ENCODE measurements at regions not wholly inside any gene's neighbourhood (a gene's known extent, or its start where the extent isn't known, plus 50 kb on each side); places are given as distances from the start of the nearest gene placed in this dataset.

DNA sequence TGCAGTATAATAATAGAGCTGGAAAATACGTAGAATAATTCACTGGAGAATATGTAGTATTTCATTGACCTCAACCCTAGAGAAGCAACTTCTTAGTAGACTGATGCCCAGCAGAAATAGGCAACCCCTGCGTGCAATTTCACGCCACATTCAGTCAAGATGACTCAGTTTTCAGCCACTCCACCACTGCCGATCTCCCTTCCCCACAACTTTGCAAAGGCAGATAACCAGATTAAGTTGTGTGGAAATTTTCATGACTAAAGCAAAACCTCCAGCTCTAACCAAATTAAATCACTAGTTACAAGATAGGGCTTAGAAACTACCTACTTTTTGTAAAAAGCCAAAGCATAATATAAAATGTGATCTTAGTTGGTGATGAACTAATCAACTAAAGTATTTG lies 63.3 kb upstream of the STK17B start:
- Histone ChIP-seq H3K36me3 (no peaks in the 10 kb centered on the region), H3K4me1 (ENCODE audit: insufficient read depth) (no peaks in the 10 kb centered on the region), H3K4me3 (no peak overlapping the region), H3K27ac (no peak overlapping the region), H3K27me3 (no peaks in the 10 kb centered on the region), H3K9me3 (no peaks in the 10 kb centered on the region)
- intact Hi-C loops (cut with DNase I) = no loop called here
- WGBS, 3 donors = 74 to 89% (median 87%) methylated on average over 4 of the region's 4 CpGs
- TF ChIP-seq EP300 (IDR thresholded peaks at IDR 0.05) (no peak), POLR2A (IDR thresholded peaks at IDR 0.05) (no peak)
- TF ChIP-seq, protein P1, sequence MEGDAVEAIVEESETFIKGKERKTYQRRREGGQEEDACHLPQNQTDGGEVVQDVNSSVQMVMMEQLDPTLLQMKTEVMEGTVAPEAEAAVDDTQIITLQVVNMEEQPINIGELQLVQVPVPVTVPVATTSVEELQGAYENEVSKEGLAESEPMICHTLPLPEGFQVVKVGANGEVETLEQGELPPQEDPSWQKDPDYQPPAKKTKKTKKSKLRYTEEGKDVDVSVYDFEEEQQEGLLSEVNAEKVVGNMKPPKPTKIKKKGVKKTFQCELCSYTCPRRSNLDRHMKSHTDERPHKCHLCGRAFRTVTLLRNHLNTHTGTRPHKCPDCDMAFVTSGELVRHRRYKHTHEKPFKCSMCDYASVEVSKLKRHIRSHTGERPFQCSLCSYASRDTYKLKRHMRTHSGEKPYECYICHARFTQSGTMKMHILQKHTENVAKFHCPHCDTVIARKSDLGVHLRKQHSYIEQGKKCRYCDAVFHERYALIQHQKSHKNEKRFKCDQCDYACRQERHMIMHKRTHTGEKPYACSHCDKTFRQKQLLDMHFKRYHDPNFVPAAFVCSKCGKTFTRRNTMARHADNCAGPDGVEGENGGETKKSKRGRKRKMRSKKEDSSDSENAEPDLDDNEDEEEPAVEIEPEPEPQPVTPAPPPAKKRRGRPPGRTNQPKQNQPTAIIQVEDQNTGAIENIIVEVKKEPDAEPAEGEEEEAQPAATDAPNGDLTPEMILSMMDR (IDR thresholded peaks at IDR 0.05) = no peak
- DNase-seq = no peak

DNA sequence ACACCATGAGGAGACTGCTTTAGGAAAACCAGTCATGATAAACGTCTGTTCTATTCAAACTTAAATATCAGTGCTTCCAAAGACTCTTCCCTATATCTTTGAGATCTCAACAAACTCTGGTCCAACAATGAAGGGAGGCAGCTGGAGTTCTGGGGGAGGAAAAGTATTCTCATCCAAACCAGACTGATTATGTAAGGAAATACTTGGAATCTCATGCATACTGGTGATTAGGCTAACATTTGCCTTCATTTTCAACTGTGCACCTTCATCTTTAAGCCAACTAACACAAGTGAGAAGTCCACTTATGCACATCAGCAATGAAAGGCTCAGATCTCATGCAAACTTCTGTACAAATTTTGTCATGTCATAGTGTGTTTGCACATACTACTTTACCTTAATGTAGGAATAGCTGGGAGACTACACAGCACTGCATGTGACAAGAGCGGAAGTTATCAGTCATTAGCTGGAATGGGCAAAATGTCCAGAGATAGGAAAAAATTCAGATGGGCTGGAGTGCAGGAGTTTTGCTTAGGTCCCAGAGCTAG lies 67.5 kb upstream of the STK17B start:
- Histone ChIP-seq H3K27ac (no peak overlapping the region), H3K4me1 (ENCODE audit: insufficient read depth) (no peaks in the 10 kb centered on the region), H3K27me3 (no peaks in the 10 kb centered on the region), H3K9me3 (no peaks in the 10 kb centered on the region), H3K36me3 (no peaks in the 10 kb centered on the region), H3K4me3 (no peak overlapping the region)
- WGBS, 3 donors = 63 to 71% (median 65%) methylated on average over 2 of the region's 2 CpGs
- TF ChIP-seq EP300 (IDR thresholded peaks at IDR 0.05) = no peak
- no peak for TF ChIP-seq POLR2A (IDR thresholded peaks at IDR 0.05)
- TF ChIP-seq, protein P1 (IDR thresholded peaks at IDR 0.05) = no peak
- DNase-seq = no peak
- intact Hi-C loops (cut with DNase I) = no loop called here

DNA sequence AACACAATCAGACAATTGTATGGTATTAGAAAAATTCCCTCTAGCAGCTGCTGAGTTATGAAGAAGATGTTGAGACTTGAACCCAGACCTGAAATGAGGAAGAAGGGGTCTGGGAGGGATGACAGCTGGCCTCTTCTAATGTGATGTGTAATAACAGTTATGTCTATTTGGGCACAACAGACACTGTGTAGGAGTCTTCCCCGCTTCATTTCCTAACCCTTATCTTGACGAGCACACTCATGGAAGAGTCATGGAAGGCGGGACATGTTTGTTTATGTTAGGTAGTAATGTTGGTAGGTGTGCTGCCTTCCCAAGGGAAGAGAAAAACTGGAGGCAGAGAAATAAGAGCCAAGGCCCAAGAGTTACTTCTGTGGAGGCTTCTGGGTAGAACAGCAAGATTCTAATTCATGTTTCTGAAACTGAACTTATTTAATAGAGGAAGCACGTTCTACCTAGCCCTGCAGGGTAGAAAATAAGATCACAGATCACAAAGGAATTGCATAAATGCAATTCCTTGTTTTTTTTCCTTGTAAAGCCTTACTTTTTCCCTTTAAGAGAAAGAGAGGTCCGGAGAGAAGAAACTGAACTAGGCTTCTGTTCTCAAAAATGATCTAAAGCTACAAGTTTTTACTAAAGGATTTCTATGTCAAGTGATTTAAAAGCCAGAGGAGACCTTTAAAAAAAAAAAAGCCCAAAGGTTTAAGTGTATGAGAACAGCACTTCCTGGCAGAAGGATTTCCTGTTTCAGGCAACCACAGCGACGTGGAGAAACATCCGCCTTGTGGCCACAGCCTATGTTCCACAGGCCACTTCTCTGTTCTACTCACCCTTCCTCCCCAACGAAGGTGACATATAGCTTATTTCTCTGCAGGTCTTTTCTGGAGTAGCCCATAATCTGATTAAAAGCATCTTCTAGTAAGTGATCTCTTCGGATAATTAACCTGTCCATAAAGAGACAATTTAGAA lies 68.5 kb upstream of the STK17B start:
- Histone ChIP-seq H3K27ac (no peak overlapping the region), H3K4me1 (ENCODE audit: insufficient read depth) (no peaks in the 10 kb centered on the region), H3K36me3 (no peaks in the 10 kb centered on the region), H3K9me3 (no peaks in the 10 kb centered on the region), H3K4me3 (no peak overlapping the region), H3K27me3 (no peaks in the 10 kb centered on the region)
- WGBS, 3 donors = 77 to 79% (median 79%) methylated on average over 10 of the region's 10 CpGs
- intact Hi-C loops (cut with DNase I) = no loop called here
- DNase-seq = peak in 1 of 5 donors; percentile 31
- no peak for TF ChIP-seq POLR2A (IDR thresholded peaks at IDR 0.05)
- no peak for TF ChIP-seq EP300 (IDR thresholded peaks at IDR 0.05)
- TF ChIP-seq, protein P1 (IDR thresholded peaks at IDR 0.05) = no peak

DNA sequence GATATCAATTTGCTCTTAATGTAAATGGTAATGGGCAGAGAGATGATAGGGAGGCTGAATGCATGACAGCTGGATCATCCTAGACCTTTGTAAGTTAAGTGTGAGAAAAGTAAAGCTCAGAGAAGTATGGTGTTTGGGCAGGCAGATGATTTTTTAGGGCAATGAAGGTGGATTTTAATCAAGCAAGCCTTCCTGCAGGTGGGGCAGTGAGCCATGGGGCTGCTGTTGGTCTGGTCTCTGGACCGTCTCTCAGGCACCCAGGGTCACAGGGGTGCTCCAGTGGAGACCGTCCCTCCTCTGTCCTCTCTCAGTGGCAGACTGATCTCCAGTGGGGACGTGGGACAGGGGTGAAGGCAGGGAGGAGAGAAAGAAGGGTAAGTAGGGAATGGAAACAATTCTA lies 69.8 kb upstream of the STK17B start:
- WGBS, 3 donors = 86 to 94% (median 93%) methylated on average over 3 of the region's 3 CpGs
- Histone ChIP-seq H3K4me3 (no peak overlapping the region), H3K9me3 (no peaks in the 10 kb centered on the region), H3K27ac (no peak overlapping the region), H3K4me1 (ENCODE audit: insufficient read depth) (no peaks in the 10 kb centered on the region), H3K27me3 (no peaks in the 10 kb centered on the region), H3K36me3 (no peaks in the 10 kb centered on the region)
- TF ChIP-seq POLR2A (IDR thresholded peaks at IDR 0.05) = no peak
- TF ChIP-seq, protein P1 (IDR thresholded peaks at IDR 0.05) = no peak
- TF ChIP-seq EP300 (IDR thresholded peaks at IDR 0.05) = no peak
- no peak for DNase-seq
- intact Hi-C loops (cut with DNase I) = no loop called here

Data from ovary (tissue), 7 donors.